ENCODE measurements at regions not wholly inside any gene's neighbourhood (a gene's known extent, or its start where the extent isn't known, plus 50 kb on each side); places are given as distances from the start of the nearest gene placed in this dataset.

- peak overlapping the region; percentile 28; the same call in 1 of the 2 replicates for H3K4me2 ChIP-seq
- ChIA-PET CTCF (no interaction called here), POLR2A (ENCODE audit: unreplicated experiment) (no interaction called here)
- no peak overlapping the region for H2AFZ ChIP-seq
- H3K79me2 ChIP-seq (ENCODE audit: low read depth) = no peaks in the 10 kb centered on the region
- intact Hi-C loops (cut with micrococcal nuclease; ENCODE audit: unreplicated experiment) = no loop called here
- H3K9me2 ChIP-seq (ENCODE audit: insufficient read depth) = no peaks in the 10 kb centered on the region
- BruUV-seq (replicated peaks) = no TSS peak
- H3K27me3 ChIP-seq (ENCODE audit: insufficient read depth, low read depth) = no peaks in the 10 kb centered on the region
- no peaks in the 10 kb centered on the region for H3K9me3 ChIP-seq (ENCODE audit: insufficient read depth, low read depth)
- H3K4me3 ChIP-seq = no peak overlapping the region
- H4K20me1 ChIP-seq (ENCODE audit: insufficient read depth) = no peaks in the 10 kb centered on the region
- no peak overlapping the region for H3K27ac ChIP-seq
- TF ChIP-seq EZH2 (IDR thresholded peaks at IDR 0.05; ENCODE audit: low read depth) = no peak
- TF ChIP-seq, protein P1, sequence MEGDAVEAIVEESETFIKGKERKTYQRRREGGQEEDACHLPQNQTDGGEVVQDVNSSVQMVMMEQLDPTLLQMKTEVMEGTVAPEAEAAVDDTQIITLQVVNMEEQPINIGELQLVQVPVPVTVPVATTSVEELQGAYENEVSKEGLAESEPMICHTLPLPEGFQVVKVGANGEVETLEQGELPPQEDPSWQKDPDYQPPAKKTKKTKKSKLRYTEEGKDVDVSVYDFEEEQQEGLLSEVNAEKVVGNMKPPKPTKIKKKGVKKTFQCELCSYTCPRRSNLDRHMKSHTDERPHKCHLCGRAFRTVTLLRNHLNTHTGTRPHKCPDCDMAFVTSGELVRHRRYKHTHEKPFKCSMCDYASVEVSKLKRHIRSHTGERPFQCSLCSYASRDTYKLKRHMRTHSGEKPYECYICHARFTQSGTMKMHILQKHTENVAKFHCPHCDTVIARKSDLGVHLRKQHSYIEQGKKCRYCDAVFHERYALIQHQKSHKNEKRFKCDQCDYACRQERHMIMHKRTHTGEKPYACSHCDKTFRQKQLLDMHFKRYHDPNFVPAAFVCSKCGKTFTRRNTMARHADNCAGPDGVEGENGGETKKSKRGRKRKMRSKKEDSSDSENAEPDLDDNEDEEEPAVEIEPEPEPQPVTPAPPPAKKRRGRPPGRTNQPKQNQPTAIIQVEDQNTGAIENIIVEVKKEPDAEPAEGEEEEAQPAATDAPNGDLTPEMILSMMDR (conservative IDR thresholded peaks at IDR 0.05) = no peak
- no peaks in the 10 kb centered on the region for H3K36me3 ChIP-seq (ENCODE audit: low read depth)
- no peaks in the 10 kb centered on the region for H3F3A ChIP-seq (ENCODE audit: insufficient read depth, low read depth)
- no peak for DNase-seq
- H3K4me1 ChIP-seq (replicated peaks; ENCODE audit: insufficient read depth) = no peaks in the 10 kb centered on the region
These were observed 169.0 kb upstream of the UFM1 start for GRCh38 chr13:38180670-38181069.

DNA sequence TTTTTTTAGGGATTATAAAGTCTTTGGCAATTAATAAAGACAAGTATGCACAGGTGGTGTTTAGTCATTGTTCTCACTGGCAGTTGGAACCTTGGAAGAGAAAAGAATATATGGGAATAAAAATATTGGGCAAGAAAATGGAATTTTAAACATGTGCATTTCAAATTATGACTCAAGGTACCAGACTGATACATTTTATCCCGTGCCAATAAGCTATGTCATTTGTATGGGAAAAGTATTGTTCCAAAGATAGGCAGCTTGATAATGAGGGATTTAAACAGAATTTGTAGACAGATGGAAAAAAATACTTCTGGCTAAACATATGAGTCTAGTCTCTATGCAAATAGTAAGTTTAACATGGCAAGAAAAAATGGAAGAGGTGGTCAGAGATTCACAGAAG, 169.5 kb upstream of the UFM1 start:
- CTCF ChIA-PET = no interaction called here
- no peaks in the 10 kb centered on the region for H3K4me1 ChIP-seq (replicated peaks; ENCODE audit: insufficient read depth)
- POLR2A ChIA-PET (ENCODE audit: unreplicated experiment) = no interaction called here
- H3K27ac ChIP-seq = no peak overlapping the region
- H3K9me3 ChIP-seq (ENCODE audit: insufficient read depth, low read depth) = no peaks in the 10 kb centered on the region
- peak in 1 of 2 experiments; percentile 42 for DNase-seq
- no peak overlapping the region for H3K4me2 ChIP-seq
- H4K20me1 ChIP-seq (ENCODE audit: insufficient read depth) = no peaks in the 10 kb centered on the region
- no peaks in the 10 kb centered on the region for H3F3A ChIP-seq (ENCODE audit: insufficient read depth, low read depth)
- no peak overlapping the region for H2AFZ ChIP-seq
- no peak for TF ChIP-seq EZH2 (IDR thresholded peaks at IDR 0.05; ENCODE audit: low read depth)
- TF ChIP-seq, protein P1 (conservative IDR thresholded peaks at IDR 0.05) = no peak
- no TSS peak for BruUV-seq (replicated peaks)
- no peak overlapping the region for H3K4me3 ChIP-seq
- no peaks in the 10 kb centered on the region for H3K36me3 ChIP-seq (ENCODE audit: low read depth)
- no peaks in the 10 kb centered on the region for H3K9me2 ChIP-seq (ENCODE audit: insufficient read depth)
- no peaks in the 10 kb centered on the region for H3K27me3 ChIP-seq (ENCODE audit: insufficient read depth, low read depth)
- no peaks in the 10 kb centered on the region for H3K79me2 ChIP-seq (ENCODE audit: low read depth)
- intact Hi-C loops (cut with micrococcal nuclease; ENCODE audit: unreplicated experiment) = no loop called here

- H3K27ac ChIP-seq = no peak overlapping the region
- H3K79me2 ChIP-seq (ENCODE audit: low read depth) = no peaks in the 10 kb centered on the region
- H3K4me3 ChIP-seq = no peak overlapping the region
- H4K20me1 ChIP-seq (ENCODE audit: insufficient read depth) = no peaks in the 10 kb centered on the region
- no peak for TF ChIP-seq EZH2 (IDR thresholded peaks at IDR 0.05; ENCODE audit: low read depth)
- TF ChIP-seq, protein P1 (conservative IDR thresholded peaks at IDR 0.05) = no peak
- H3K27me3 ChIP-seq (ENCODE audit: insufficient read depth, low read depth) = no peaks in the 10 kb centered on the region
- H3K36me3 ChIP-seq (ENCODE audit: low read depth) = no peaks in the 10 kb centered on the region
- ChIA-PET POLR2A (ENCODE audit: unreplicated experiment) (no interaction called here), CTCF (no interaction called here)
- H2AFZ ChIP-seq = no peak overlapping the region
- H3K9me2 ChIP-seq (ENCODE audit: insufficient read depth) = no peaks in the 10 kb centered on the region
- no peaks in the 10 kb centered on the region for H3K4me1 ChIP-seq (replicated peaks; ENCODE audit: insufficient read depth)
- no peak for DNase-seq
- no peaks in the 10 kb centered on the region for H3K9me3 ChIP-seq (ENCODE audit: insufficient read depth, low read depth)
- no peaks in the 10 kb centered on the region for H3F3A ChIP-seq (ENCODE audit: insufficient read depth, low read depth)
- no peak overlapping the region for H3K4me2 ChIP-seq
- intact Hi-C loops (cut with micrococcal nuclease; ENCODE audit: unreplicated experiment) = no loop called here
- BruUV-seq (replicated peaks) = no TSS peak
These were observed 173.0 kb upstream of the UFM1 start for GRCh38 chr13:38176664-38177063.
